ENCODE measurements at regions not wholly inside any gene's neighbourhood (a gene's known extent, or its start where the extent isn't known, plus 50 kb on each side); places are given as distances from the start of the nearest gene placed in this dataset.

DNA sequence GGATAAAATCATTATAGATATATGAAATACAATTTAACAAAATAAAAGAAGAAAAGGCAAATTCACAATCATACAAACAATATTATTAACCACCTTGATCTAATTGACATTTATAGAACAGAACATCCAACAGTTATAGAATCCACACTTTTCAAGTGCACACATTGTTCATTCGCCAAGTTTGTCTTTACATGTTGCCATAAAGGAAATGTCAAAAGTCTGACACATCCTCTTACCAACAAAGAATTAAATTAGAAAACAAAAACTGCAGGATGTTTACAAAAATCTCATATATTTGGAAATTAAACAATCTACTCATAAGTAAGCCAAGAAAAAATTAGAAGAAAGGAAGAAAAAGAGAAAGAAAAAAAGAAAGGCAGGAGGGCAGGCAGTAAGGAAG is 909.2 kb upstream of the EPHA6 start:
- Histone ChIP-seq H3K27me3 (replicated peaks in 2 of 5; ENCODE audit: control insufficient read depth in 4 of 5, insufficient read depth in 5 of 5, low read length in 4 of 5) (no peaks in the 10 kb centered on the region), H3K27ac (ENCODE audit: insufficient read depth in 1 of 2, low read depth in 1 of 2, low read length in 2 of 2, poor library complexity in 1 of 2, severe bottlenecking in 2 of 2) (no peak overlapping the region), H3K36me3 (ENCODE audit: control insufficient read depth in 4 of 4, insufficient read depth in 4 of 4, low read length in 3 of 4) (no peaks in the 10 kb centered on the region), H3K9me3 (ENCODE audit: control extremely low read depth in 1 of 5, control insufficient read depth in 4 of 5, insufficient read depth in 2 of 5, low read depth in 1 of 5, low read length in 4 of 5) (no peaks in the 10 kb centered on the region), H3K4me3 (ENCODE audit: control insufficient read depth in 1 of 7, extremely low read depth in 1 of 7, insufficient read depth in 4 of 7, low read depth in 2 of 7, low read length in 6 of 7) (no peak overlapping the region), H3K4me1 (ENCODE audit: control extremely low read depth in 1 of 4, control insufficient read depth in 4 of 4, insufficient read depth in 4 of 4, low read length in 3 of 4) (no peaks in the 10 kb centered on the region)
- WGBS (ENCODE audit: insufficient coverage) = 100% methylated on average over 1 of the region's 1 CpG
- POLR2A ChIA-PET = no interaction called here
- CTCF ChIA-PET = no interaction called here
- DNase-seq = no peak

GRCh38 chr3:95911767-95912166 is 902.6 kb upstream of the EPHA6 start:
- no peak for DNase-seq
- peaks cover 0 to 18% (median 6%) of the 10 kb centered on the region in 5 experiments for H3K9me3 ChIP-seq (ENCODE audit: control extremely low read depth in 1 of 5, control insufficient read depth in 4 of 5, insufficient read depth in 2 of 5, low read depth in 1 of 5, low read length in 4 of 5)
- no peaks in the 10 kb centered on the region for H3K27me3 ChIP-seq (replicated peaks in 2 of 5; ENCODE audit: control insufficient read depth in 4 of 5, insufficient read depth in 5 of 5, low read length in 4 of 5)
- H3K4me1 ChIP-seq (ENCODE audit: control extremely low read depth in 1 of 4, control insufficient read depth in 4 of 4, insufficient read depth in 4 of 4, low read length in 3 of 4) = no peaks in the 10 kb centered on the region
- no peak overlapping the region for H3K4me3 ChIP-seq (ENCODE audit: control insufficient read depth in 1 of 7, extremely low read depth in 1 of 7, insufficient read depth in 4 of 7, low read depth in 2 of 7, low read length in 6 of 7)
- H3K36me3 ChIP-seq (ENCODE audit: control insufficient read depth in 4 of 4, insufficient read depth in 4 of 4, low read length in 3 of 4) = no peaks in the 10 kb centered on the region
- 100% methylated on average over 1 of the region's 1 CpG for WGBS (ENCODE audit: insufficient coverage)
- POLR2A ChIA-PET = no interaction called here
- no peak overlapping the region for H3K27ac ChIP-seq (ENCODE audit: insufficient read depth in 1 of 2, low read depth in 1 of 2, low read length in 2 of 2, poor library complexity in 1 of 2, severe bottlenecking in 2 of 2)
- CTCF ChIA-PET = interaction anchor here (1.0 kb wide), 1 partner anchor 18 kb away, joined by 3 read pairs; no protein-coding TSS in a partner anchor

GRCh38 chr3:95923496-95924210 is 890.7 kb upstream of the EPHA6 start:
- no peaks in the 10 kb centered on the region for H3K27me3 ChIP-seq (replicated peaks in 2 of 5; ENCODE audit: control insufficient read depth in 4 of 5, insufficient read depth in 5 of 5, low read length in 4 of 5)
- no peaks in the 10 kb centered on the region for H3K4me1 ChIP-seq (ENCODE audit: control extremely low read depth in 1 of 4, control insufficient read depth in 4 of 4, insufficient read depth in 4 of 4, low read length in 3 of 4)
- no peak for DNase-seq
- no peaks in the 10 kb centered on the region for H3K36me3 ChIP-seq (ENCODE audit: control insufficient read depth in 4 of 4, insufficient read depth in 4 of 4, low read length in 3 of 4)
- H3K27ac ChIP-seq (ENCODE audit: insufficient read depth in 1 of 2, low read depth in 1 of 2, low read length in 2 of 2, poor library complexity in 1 of 2, severe bottlenecking in 2 of 2) = no peak overlapping the region
- 50% methylated on average over 2 of the region's 3 CpGs for WGBS (ENCODE audit: insufficient coverage)
- ChIA-PET CTCF (no interaction called here), POLR2A (no interaction called here)
- no peaks in the 10 kb centered on the region for H3K9me3 ChIP-seq (ENCODE audit: control extremely low read depth in 1 of 5, control insufficient read depth in 4 of 5, insufficient read depth in 2 of 5, low read depth in 1 of 5, low read length in 4 of 5)
- no peak overlapping the region for H3K4me3 ChIP-seq (ENCODE audit: control insufficient read depth in 1 of 7, extremely low read depth in 1 of 7, insufficient read depth in 4 of 7, low read depth in 2 of 7, low read length in 6 of 7)

GRCh38 chr3:95926904-95927501 is 887.4 kb upstream of the EPHA6 start:
- 84% methylated on average over 7 of the region's 9 CpGs for WGBS (ENCODE audit: insufficient coverage)
- Histone ChIP-seq H3K9me3 (ENCODE audit: control extremely low read depth in 1 of 5, control insufficient read depth in 4 of 5, insufficient read depth in 2 of 5, low read depth in 1 of 5, low read length in 4 of 5) (no peaks in the 10 kb centered on the region), H3K4me1 (ENCODE audit: control extremely low read depth in 1 of 4, control insufficient read depth in 4 of 4, insufficient read depth in 4 of 4, low read length in 3 of 4) (no peaks in the 10 kb centered on the region), H3K4me3 (ENCODE audit: control insufficient read depth in 1 of 7, extremely low read depth in 1 of 7, insufficient read depth in 4 of 7, low read depth in 2 of 7, low read length in 6 of 7) (no peak overlapping the region), H3K27ac (ENCODE audit: insufficient read depth in 1 of 2, low read depth in 1 of 2, low read length in 2 of 2, poor library complexity in 1 of 2, severe bottlenecking in 2 of 2) (no peak overlapping the region), H3K27me3 (replicated peaks in 2 of 5; ENCODE audit: control insufficient read depth in 4 of 5, insufficient read depth in 5 of 5, low read length in 4 of 5) (no peaks in the 10 kb centered on the region), H3K36me3 (ENCODE audit: control insufficient read depth in 4 of 4, insufficient read depth in 4 of 4, low read length in 3 of 4) (no peaks in the 10 kb centered on the region)
- no peak for DNase-seq
- POLR2A ChIA-PET = no interaction called here
- CTCF ChIA-PET = no interaction called here

- Histone ChIP-seq H3K27ac (ENCODE audit: insufficient read depth in 1 of 2, low read depth in 1 of 2, low read length in 2 of 2, poor library complexity in 1 of 2, severe bottlenecking in 2 of 2) (no peak overlapping the region), H3K27me3 (replicated peaks in 2 of 5; ENCODE audit: control insufficient read depth in 4 of 5, insufficient read depth in 5 of 5, low read length in 4 of 5) (no peaks in the 10 kb centered on the region), H3K9me3 (ENCODE audit: control extremely low read depth in 1 of 5, control insufficient read depth in 4 of 5, insufficient read depth in 2 of 5, low read depth in 1 of 5, low read length in 4 of 5) (peaks cover 0 to 1% (median 0%) of the 10 kb centered on the region in 5 experiments), H3K4me3 (ENCODE audit: control insufficient read depth in 1 of 7, extremely low read depth in 1 of 7, insufficient read depth in 4 of 7, low read depth in 2 of 7, low read length in 6 of 7) (no peak overlapping the region), H3K4me1 (ENCODE audit: control extremely low read depth in 1 of 4, control insufficient read depth in 4 of 4, insufficient read depth in 4 of 4, low read length in 3 of 4) (no peaks in the 10 kb centered on the region), H3K36me3 (ENCODE audit: control insufficient read depth in 4 of 4, insufficient read depth in 4 of 4, low read length in 3 of 4) (no peaks in the 10 kb centered on the region)
- ChIA-PET POLR2A (no interaction called here), CTCF (no interaction called here)
- WGBS (ENCODE audit: insufficient coverage) = no CpG with 5 or more reads among the region's 1 CpG
- DNase-seq = no peak
Measured at GRCh38 chr3:95934181-95934580, 880.2 kb upstream of the EPHA6 start.

DNA sequence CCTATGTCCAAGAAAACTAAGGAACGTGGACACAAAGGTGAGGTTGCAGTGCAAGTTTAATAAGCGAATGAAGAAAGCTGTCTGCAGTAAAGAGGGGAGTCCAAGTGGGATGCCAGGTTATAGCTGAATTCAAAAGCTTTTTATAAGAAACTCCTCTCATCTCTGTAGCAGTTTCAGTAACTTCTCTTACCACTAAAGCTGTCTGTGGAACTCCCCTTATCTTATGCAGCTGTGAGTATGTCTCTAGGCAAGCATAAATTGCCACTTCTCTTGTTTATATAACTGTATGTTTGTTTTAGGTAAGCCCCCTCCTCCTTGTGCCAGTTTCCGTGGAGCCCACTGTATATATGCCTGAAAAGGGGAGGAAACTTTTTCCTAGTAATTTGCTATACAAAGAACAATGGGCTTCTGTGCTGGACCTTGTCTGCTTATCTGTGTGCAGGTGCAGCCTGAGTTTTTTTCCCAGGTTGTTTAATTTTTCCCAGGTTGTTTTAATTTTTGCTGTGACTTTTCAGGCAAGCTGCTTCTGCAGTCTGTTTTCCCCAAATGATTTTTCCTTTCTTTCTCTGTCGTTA is 875.1 kb upstream of the EPHA6 start:
- Histone ChIP-seq H3K36me3 (ENCODE audit: control insufficient read depth in 4 of 4, insufficient read depth in 4 of 4, low read length in 3 of 4) (no peaks in the 10 kb centered on the region), H3K27ac (ENCODE audit: insufficient read depth in 1 of 2, low read depth in 1 of 2, low read length in 2 of 2, poor library complexity in 1 of 2, severe bottlenecking in 2 of 2) (no peak overlapping the region), H3K9me3 (ENCODE audit: control extremely low read depth in 1 of 5, control insufficient read depth in 4 of 5, insufficient read depth in 2 of 5, low read depth in 1 of 5, low read length in 4 of 5) (peaks cover 0 to 1% (median 0%) of the 10 kb centered on the region in 5 experiments), H3K4me3 (ENCODE audit: control insufficient read depth in 1 of 7, extremely low read depth in 1 of 7, insufficient read depth in 4 of 7, low read depth in 2 of 7, low read length in 6 of 7) (no peak overlapping the region), H3K27me3 (replicated peaks in 2 of 5; ENCODE audit: control insufficient read depth in 4 of 5, insufficient read depth in 5 of 5, low read length in 4 of 5) (no peaks in the 10 kb centered on the region), H3K4me1 (ENCODE audit: control extremely low read depth in 1 of 4, control insufficient read depth in 4 of 4, insufficient read depth in 4 of 4, low read length in 3 of 4) (no peaks in the 10 kb centered on the region)
- CTCF ChIA-PET = no interaction called here
- 96% methylated on average over 2 of the region's 4 CpGs for WGBS (ENCODE audit: insufficient coverage)
- POLR2A ChIA-PET = no interaction called here
- no peak for DNase-seq

GRCh38 chr3:95965704-95966336 is 848.6 kb upstream of the EPHA6 start:
- no CpG with 5 or more reads among the region's 2 CpGs for WGBS (ENCODE audit: insufficient coverage)
- Histone ChIP-seq H3K27ac (ENCODE audit: insufficient read depth in 1 of 2, low read depth in 1 of 2, low read length in 2 of 2, poor library complexity in 1 of 2, severe bottlenecking in 2 of 2) (no peak overlapping the region), H3K36me3 (ENCODE audit: control insufficient read depth in 4 of 4, insufficient read depth in 4 of 4, low read length in 3 of 4) (no peaks in the 10 kb centered on the region), H3K4me1 (ENCODE audit: control extremely low read depth in 1 of 4, control insufficient read depth in 4 of 4, insufficient read depth in 4 of 4, low read length in 3 of 4) (no peaks in the 10 kb centered on the region), H3K27me3 (replicated peaks in 2 of 5; ENCODE audit: control insufficient read depth in 4 of 5, insufficient read depth in 5 of 5, low read length in 4 of 5) (no peaks in the 10 kb centered on the region), H3K9me3 (ENCODE audit: control extremely low read depth in 1 of 5, control insufficient read depth in 4 of 5, insufficient read depth in 2 of 5, low read depth in 1 of 5, low read length in 4 of 5) (no peaks in the 10 kb centered on the region), H3K4me3 (ENCODE audit: control insufficient read depth in 1 of 7, extremely low read depth in 1 of 7, insufficient read depth in 4 of 7, low read depth in 2 of 7, low read length in 6 of 7) (no peak overlapping the region)
- POLR2A ChIA-PET = no interaction called here
- CTCF ChIA-PET = no interaction called here
- DNase-seq = no peak
